Kidney (tissue), 13 donors: ENCODE measurements at regions not wholly inside any gene's neighbourhood (a gene's known extent, or its start where the extent isn't known, plus 50 kb on each side); places are given as distances from the start of the nearest gene placed in this dataset.

Experiments
- DNase-seq, 5 donors: peaks; one replicate each; pipeline ENCODE4 v3.0.0-alpha.2; 2013 to 2020
- FAIRE-seq: peaks from 2 replicates; lab custom pipeline; 2012; peaks lifted over from hg19 to GRCh38; lab: Jason Lieb, UNC
- H3K27ac ChIP-seq, 2 donors: one replicate each; pipeline ENCODE4 v1.7.0; 2013; ENCODE audit warnings: low read depth in 2 of 2, low read length in 2 of 2, inconsistent platforms in 1 of 2
- H3K27me3 ChIP-seq: one replicate; pipeline ENCODE4 v1.7.1; 2013; ENCODE audit warnings: low read length, inconsistent platforms; ENCODE audit not compliant: control insufficient read depth, insufficient read depth
- H3K36me3 ChIP-seq, 3 donors: one replicate each; pipeline versions ENCODE4 v1.7.0 to v1.7.1; 2013; ENCODE audit warnings: low read length in 3 of 3, control low read depth in 1 of 3, inconsistent platforms in 1 of 3; ENCODE audit not compliant: insufficient read depth in 3 of 3, control insufficient read depth in 2 of 3
- H3K4me1 ChIP-seq, 3 donors: one replicate each; pipeline versions ENCODE4 v1.7.0 to v1.7.1; 2013; ENCODE audit warnings: low read length in 3 of 3, inconsistent platforms in 1 of 3, low read depth in 1 of 3; ENCODE audit not compliant: control insufficient read depth in 2 of 3, insufficient read depth in 2 of 3
- H3K4me3 ChIP-seq, 3 donors: one replicate each; pipeline versions ENCODE4 v1.7.0 to v1.8.1; 2013; ENCODE audit warnings: low read length in 3 of 3, control low read depth in 1 of 3, inconsistent platforms in 1 of 3
- H3K9ac ChIP-seq, 3 donors: one replicate each; pipeline versions ENCODE4 v1.7.0 to v1.7.1; 2013; ENCODE audit warnings: low read length in 3 of 3, control low read depth in 1 of 3, inconsistent platforms in 1 of 3
- H3K9me3 ChIP-seq, 3 donors: one replicate each; pipeline versions ENCODE4 v1.7.0 to v1.7.1; 2013; ENCODE audit warnings: low read length in 3 of 3, control low read depth in 1 of 3, inconsistent platforms in 1 of 3; ENCODE audit not compliant: control insufficient read depth in 2 of 3, insufficient read depth in 1 of 3
- intact Hi-C: fragments of 100-400 bp; cut with DNase I; formaldehyde crosslinking; loops from one replicate; pipeline ENCODE4 v1.11.1; 2022
- TF ChIP-seq, protein P1 (sequence below): IDR thresholded peaks from 3 replicates; pipeline ENCODE4 v1.5.1; 2012; ENCODE audit warnings: mild to moderate bottlenecking, moderate library complexity, borderline replicate concordance; ENCODE audit not compliant: insufficient read depth; ENCODE audit errors: extremely low read depth
- donor health status: control.
- donor health status: control.
- donor health status: control.
- donor health status: control.
- donor health status: control.
- donor health status: DM: yes; HTN: yes; CAD: no.
- donor health status: Normal renal cell carcinoma (clear cell type).

DNA sequence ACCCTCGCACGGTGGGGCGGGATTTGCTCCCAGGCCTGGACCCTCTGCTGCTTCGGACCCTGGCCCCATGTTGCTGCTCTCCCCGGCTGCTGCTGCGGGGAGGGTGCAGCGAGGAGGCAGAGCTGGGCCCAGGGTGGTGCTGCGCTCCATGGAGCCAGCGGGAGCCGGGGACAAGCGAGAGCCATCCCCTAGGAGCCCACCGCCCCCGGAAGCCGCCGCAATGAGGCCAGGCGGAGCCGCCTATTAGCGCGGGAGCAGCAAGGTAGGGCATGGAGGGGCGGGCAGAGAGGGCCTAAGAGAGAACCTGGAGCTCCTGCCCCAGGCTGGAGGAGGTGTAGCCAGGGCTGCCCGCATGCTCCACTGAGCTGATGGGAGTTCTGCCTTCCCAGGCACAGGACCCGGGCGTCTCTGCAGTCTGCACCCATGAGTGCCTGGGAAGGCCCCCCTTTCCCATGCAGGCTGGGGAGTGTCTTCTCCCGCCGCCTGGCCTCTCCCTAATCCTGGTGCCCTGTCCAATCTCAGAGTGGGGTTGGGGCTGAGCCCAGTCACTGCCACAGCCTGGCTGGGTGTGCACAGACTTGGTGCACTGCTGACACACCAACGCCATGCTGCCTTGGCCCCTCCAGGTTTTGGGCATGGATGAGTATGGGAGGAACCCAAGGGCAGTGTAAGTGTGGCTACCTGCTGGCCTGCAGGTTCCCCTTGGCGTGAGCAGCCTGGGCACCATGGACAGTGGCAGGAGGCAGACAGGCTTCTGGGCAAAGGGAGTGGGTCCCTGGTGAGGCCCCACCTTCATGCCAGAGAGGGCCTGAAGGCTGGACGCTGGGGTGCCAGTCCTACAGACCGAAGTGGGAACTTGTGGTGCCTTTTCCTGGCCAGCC lies 360.6 kb upstream of the MAP3K7 start:
- intact Hi-C loops = no loop called here
- Histone ChIP-seq H3K36me3 (no peaks in the 10 kb centered on the region), H3K4me1 (no peaks in the 10 kb centered on the region), H3K9ac (no peak overlapping the region), H3K4me3 (no peak overlapping the region), H3K27ac (no peak overlapping the region), H3K27me3 (no peaks in the 10 kb centered on the region), H3K9me3 (no peaks in the 10 kb centered on the region)
- peak in 1 of 5 donors; percentile 62 for DNase-seq
- no peak for FAIRE-seq
- TF ChIP-seq, protein P1, sequence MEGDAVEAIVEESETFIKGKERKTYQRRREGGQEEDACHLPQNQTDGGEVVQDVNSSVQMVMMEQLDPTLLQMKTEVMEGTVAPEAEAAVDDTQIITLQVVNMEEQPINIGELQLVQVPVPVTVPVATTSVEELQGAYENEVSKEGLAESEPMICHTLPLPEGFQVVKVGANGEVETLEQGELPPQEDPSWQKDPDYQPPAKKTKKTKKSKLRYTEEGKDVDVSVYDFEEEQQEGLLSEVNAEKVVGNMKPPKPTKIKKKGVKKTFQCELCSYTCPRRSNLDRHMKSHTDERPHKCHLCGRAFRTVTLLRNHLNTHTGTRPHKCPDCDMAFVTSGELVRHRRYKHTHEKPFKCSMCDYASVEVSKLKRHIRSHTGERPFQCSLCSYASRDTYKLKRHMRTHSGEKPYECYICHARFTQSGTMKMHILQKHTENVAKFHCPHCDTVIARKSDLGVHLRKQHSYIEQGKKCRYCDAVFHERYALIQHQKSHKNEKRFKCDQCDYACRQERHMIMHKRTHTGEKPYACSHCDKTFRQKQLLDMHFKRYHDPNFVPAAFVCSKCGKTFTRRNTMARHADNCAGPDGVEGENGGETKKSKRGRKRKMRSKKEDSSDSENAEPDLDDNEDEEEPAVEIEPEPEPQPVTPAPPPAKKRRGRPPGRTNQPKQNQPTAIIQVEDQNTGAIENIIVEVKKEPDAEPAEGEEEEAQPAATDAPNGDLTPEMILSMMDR = no peak

DNA sequence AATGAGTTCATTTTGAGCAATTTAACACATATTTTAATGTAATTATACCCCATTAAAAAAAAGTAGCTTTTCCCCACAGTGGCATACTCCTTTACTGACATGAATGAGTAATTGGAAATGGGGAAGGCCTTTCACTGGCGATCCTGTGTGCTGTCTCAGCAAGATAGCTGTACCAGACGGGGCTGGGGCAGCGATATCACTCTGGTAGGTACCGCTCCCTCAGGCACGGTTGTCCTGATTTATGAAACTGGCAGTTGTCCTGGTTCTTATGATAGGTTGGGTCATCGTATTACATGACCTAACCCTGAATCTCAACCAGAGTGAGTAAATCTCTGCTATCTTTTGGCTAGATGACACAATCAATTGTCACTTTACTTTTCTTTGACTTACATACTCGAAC lies 355.0 kb upstream of the MAP3K7 start:
- H3K4me1 ChIP-seq = no peaks in the 10 kb centered on the region
- no peaks in the 10 kb centered on the region for H3K9me3 ChIP-seq
- FAIRE-seq (no peak), DNase-seq (no peak)
- H3K36me3 ChIP-seq = no peaks in the 10 kb centered on the region
- intact Hi-C loops = no loop called here
- no peak overlapping the region for H3K9ac ChIP-seq
- no peak overlapping the region for H3K27ac ChIP-seq
- no peaks in the 10 kb centered on the region for H3K27me3 ChIP-seq
- TF ChIP-seq, protein P1 = no peak
- H3K4me3 ChIP-seq = no peak overlapping the region

DNA sequence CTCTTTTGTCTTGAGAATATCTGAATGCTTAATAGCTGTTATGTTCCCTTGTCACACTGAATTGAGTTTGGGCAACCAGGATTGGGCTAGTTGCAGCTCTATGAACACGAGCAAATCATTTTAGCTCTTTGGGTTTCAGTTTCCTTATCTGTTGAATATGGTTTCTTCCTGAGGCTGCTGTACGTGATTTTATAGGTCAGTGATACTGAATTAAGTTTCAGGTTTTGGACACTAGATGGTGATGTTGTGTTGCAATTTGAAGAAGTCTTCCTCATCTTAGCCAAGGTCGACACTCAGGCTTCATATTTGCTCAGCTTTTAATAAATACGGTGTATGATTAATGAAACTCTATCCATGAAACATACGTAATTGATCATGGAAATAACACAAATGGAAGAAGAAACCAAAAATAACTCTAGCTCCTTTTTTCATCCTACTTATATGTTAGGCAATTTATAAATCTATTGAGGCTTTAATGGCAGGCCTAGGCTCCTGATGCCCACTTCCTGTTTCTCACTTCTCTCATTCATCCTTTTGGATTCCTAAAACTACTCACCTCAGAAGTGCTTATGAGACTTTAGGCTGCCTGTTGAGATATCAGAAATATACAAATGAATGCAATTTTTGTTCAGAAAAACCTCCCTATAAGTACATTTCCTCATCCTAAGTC lies 354.1 kb upstream of the MAP3K7 start:
- intact Hi-C loops = no loop called here
- H3K4me1 ChIP-seq = no peaks in the 10 kb centered on the region
- no peaks in the 10 kb centered on the region for H3K27me3 ChIP-seq
- TF ChIP-seq, protein P1 = peak; percentile 44
- no peaks in the 10 kb centered on the region for H3K36me3 ChIP-seq
- no peak overlapping the region for H3K9ac ChIP-seq
- no peak overlapping the region for H3K4me3 ChIP-seq
- no peak overlapping the region for H3K27ac ChIP-seq
- FAIRE-seq (peak; percentile 85), DNase-seq (peak in 2 of 5 donors; percentile 48 to 63)
- no peaks in the 10 kb centered on the region for H3K9me3 ChIP-seq
